Fibroblast of pulmonary artery (primary cell): ENCODE measurements at regions not wholly inside any gene's neighbourhood (a gene's known extent, or its start where the extent isn't known, plus 50 kb on each side); places are given as distances from the start of the nearest gene placed in this dataset.

Experiments used
- DNase-seq: peaks from one replicate; pipeline ENCODE4 v3.0.0-alpha.2; 2010; ENCODE audit warnings: low read depth
- H3K4me3 ChIP-seq: replicated peaks from 2 replicates; pipeline ENCODE4 v1.5.1; 2011; ENCODE audit warnings: low read depth, mild to moderate bottlenecking, control low read depth, low read length, moderate library complexity
- CTCF ChIP-seq: IDR thresholded peaks from 2 replicates; pipeline ENCODE4 v1.5.1; 2011; ENCODE audit warnings: mild to moderate bottlenecking, control low read depth, low read length, inconsistent platforms; ENCODE audit errors: missing control alignments

- no peak for DNase-seq
- TF ChIP-seq CTCF, result no peak
- H3K4me3 ChIP-seq, result no peak overlapping the region
Observed at GRCh38 chr3:95399585-95399984, 1336.7 kb downstream of the NSUN3 start.

DNA sequence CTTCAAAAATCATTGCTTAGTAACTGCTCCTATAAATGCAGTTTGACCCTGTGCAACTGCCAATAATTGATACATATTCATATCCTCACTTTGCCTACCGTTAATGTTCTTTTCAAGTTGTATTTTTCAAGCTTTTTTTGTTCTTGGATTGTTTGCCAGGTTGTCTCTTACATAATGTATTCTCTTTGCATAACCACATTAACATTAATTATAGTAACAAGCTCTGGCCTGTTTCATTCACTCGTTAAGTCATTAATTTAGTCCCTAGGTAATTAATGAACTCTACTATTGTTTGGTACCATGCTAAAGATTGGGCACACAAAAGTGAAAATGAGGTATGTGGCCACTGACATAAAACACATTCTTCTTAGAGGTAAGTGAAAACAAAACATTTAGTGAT is 1338.8 kb downstream of the NSUN3 start:
- H3K4me3 ChIP-seq, result no peak overlapping the region
- no peak for TF ChIP-seq CTCF
- no peak for DNase-seq

DNA sequence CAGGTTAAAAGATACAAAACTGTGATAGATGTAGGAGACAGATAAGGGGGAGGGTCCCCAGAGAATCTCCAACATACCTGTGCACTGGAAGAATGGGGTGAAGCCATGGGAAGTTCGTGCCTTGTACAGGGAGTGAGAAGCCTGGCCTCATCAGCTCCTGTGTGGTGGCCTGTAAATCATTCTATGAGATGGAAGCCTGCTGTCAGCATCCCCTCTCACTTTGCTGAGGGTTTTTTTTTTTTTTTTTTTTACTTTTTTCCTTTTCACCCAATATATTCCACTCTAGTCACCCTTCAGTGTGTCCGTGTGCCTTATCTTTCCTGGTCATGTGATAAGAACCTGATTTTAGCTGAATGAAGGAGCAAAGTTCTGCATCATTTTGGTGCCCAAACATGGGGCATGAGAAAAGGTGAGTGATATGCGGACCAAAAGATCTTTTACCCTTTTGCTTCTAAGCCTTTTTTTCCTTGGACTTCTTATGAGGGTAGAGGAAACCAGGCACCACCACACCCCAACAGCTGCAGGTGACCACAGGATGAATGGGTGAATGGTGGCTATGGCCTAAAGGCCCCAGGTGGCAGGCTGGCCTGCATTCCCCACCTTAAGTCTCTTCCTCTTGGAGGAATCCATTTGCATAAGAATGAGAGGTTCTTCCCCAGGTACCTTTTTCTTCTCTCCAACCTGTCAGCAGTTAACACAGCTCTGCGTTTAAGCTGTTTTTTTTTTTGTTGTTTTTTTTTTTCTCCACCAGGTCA is 1345.0 kb downstream of the NSUN3 start:
- TF ChIP-seq CTCF, result no peak
- H3K4me3 ChIP-seq, result no peak overlapping the region
- no peak for DNase-seq

GRCh38 chr3:95408464-95408862 is 1345.6 kb downstream of the NSUN3 start:
- no peak for DNase-seq

DNA sequence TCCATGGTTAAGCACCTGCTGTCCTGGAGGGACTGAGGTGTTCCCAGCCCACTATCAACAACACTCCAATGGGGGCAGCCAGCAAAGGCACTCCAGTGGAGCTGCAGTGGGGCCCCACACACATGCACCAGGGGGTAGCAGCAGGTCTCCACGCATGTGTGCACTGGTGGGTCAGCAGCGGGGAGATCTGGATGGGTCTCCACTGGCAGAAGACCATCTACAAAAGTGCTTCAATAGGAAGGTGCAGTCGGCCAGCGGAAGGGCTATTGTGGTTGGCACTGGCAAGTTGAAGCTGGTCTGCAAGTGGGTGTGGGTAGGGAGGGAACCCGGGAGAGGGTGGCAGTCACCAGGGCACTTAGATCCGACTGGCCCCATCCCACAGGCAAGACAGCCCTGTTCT is 1355.4 kb downstream of the NSUN3 start:
- DNase-seq, result no peak
- no peak overlapping the region for H3K4me3 ChIP-seq
- TF ChIP-seq CTCF, result no peak

More at GRCh38 chr3:95408464-95408862, 1345.6 kb downstream of the NSUN3 start:
- H3K4me3 ChIP-seq, result no peak overlapping the region
- TF ChIP-seq CTCF, result no peak

- no peak for TF ChIP-seq CTCF
- H3K4me3 ChIP-seq, result no peak overlapping the region
- DNase-seq, result no peak
Observed at GRCh38 chr3:95424279-95424678, 1361.4 kb downstream of the NSUN3 start.

GRCh38 chr3:95434491-95434890 is 1371.6 kb downstream of the NSUN3 start:
- DNase-seq, result peak; percentile 1
- no peak for TF ChIP-seq CTCF

More at GRCh38 chr3:95434491-95434890, 1371.6 kb downstream of the NSUN3 start:
- H3K4me3 ChIP-seq, result no peak overlapping the region
